ENCODE measurements at regions not wholly inside any gene's neighbourhood (a gene's known extent, or its start where the extent isn't known, plus 50 kb on each side); places are given as distances from the start of the nearest gene placed in this dataset.

- TF ChIP-seq POLR2A (IDR thresholded peaks at IDR 0.05) (no peak), CTCF (IDR thresholded peaks at IDR 0.05) (no peak)
Observed at GRCh38 chr5:4013106-4013898, 417.7 kb downstream of the IRX1 start.
